ENCODE measurements at regions not wholly inside any gene's neighbourhood (a gene's known extent, or its start where the extent isn't known, plus 50 kb on each side); places are given as distances from the start of the nearest gene placed in this dataset.

GRCh38 chr1:10901891-10902805, 105.7 kb upstream of the CASZ1 start (continued):
- TF ChIP-seq CHD7 (IDR thresholded peaks at IDR 0.05; ENCODE audit: insufficient replicate concordance, low read length) = no peak
- no peak for TF ChIP-seq RBBP5 (IDR thresholded peaks at IDR 0.05; ENCODE audit: borderline replicate concordance, low read depth, low read length)
- TF ChIP-seq KDM5A (IDR thresholded peaks at IDR 0.05; ENCODE audit: low read length) = no peak
- no peak for TF ChIP-seq CHD1 (IDR thresholded peaks at IDR 0.05; ENCODE audit: low read depth, low read length)
- no peak for TF ChIP-seq CBX5 (IDR thresholded peaks at IDR 0.05; ENCODE audit: low read depth, low read length)
- no peak for TF ChIP-seq GABPA (IDR thresholded peaks at IDR 0.05; ENCODE audit: borderline replicate concordance, insufficient read depth, low read length)
- no peak for TF ChIP-seq SP1 (IDR thresholded peaks at IDR 0.05; ENCODE audit: low read depth, low read length)
- no peak for TF ChIP-seq POLR2A (IDR thresholded peaks at IDR 0.05; ENCODE audit: control extremely low read depth in 1 of 2, low read depth in 2 of 2, low read length in 2 of 2)

Measured in H1 (cell line).